ENCODE measurements at regions not wholly inside any gene's neighbourhood (a gene's known extent, or its start where the extent isn't known, plus 50 kb on each side); places are given as distances from the start of the nearest gene placed in this dataset.

DNA sequence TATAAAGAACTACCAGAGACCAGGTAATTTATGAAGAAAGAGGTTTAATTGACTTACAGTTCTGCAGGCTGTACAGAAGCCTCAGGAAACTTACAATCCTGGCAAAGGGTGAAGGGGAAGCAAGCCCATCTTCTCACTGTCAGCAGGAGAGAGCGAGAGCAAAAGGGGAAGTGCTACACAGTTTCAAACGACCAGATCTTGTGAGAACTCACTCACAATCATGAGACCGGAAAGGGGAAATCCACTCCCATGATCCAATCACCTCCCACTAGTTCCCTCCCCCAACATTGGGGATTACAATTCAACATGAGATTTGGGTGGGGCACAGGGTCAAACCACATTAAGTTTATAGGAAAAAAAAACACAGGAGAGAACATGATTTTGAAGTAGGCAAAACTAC lies 222.1 kb upstream of the SHH start:
- DNase-seq (ENCODE audit: low spot score): no peak

DNA sequence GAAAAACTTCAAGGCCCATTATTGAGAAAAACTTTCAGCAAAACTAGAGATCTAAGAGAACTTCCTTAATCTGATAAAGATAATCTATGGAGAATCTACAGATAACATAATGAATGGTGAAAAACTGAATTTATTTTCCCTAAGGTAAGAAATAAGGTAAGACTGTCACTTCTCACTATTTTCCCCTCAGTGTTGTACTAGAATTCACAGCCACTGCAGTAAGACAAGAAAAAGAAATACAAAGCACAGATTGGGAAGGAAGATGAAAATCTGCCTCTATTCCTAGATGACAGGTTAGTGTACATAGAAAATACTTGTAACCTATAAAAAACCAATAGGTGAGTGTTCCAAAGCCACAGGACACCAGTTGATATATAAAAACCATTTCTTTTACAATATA lies 220.7 kb upstream of the SHH start:
- no peak for DNase-seq (ENCODE audit: low spot score)

DNA sequence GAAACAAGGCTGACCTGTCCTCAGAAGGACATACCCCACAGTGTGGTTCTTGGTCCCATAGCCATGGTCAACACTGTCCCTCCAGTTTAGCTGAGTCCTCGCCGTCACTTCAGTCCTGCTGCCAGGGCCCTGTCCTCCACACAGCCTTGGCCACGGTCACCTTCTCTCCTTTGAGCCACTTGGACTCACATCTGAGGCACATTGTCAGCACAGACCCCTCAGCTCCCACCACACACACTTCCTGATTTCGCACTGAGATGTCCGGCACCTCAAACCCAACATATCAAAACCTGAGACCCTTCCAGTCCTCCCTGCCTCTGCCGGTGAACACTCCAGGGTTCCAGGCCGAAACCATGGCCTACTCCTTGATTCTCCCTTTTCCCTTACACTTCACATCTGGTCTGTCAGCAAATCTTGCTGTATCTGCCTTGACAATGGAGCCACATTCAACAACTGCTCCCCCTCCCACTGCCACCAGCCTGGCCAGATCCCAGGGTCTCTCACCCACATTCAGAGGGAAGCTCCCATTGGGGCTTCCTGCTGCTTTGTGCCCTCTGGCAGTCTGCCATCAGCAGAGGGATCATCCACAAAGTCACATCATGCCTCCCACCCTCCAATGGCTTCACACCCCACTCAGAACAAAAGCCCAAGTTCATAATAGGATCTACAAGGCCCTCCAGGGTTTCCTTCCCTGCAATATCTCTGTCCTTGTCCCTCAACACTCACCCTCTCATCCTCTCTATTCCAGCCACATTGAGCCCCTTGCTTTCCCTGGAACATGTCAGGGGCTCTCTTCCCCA lies 219.6 kb upstream of the SHH start:
- no peak for DNase-seq (ENCODE audit: low spot score)

DNA sequence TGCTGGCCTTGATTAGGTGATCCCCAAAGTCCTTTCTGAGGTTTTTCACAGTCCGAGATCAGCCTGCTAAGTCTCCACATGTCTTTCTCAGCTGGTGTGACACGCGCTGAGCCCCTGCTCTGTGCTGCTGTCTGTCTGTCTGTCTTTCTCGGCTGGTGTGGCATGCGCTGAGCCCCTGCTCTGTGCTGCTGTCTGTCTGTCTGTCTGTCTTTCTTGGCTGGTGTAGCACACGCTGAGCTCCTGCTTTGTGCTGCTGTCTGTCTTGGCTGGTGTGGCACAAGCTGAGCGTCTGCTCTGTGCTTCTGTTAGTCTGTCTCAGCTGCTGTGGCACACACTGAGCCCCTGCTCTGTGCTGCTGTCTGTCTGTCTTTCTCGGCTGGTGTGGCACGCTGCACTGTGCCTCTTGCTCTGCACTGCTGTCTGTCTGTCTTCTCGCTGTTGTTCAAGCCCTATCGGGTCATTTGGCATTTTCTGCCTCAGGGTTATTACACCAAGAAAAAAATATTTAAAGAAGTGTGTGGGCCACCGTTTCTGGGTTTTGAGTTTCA lies 217.3 kb upstream of the SHH start:
- DNase-seq (ENCODE audit: low spot score): no peak

DNA sequence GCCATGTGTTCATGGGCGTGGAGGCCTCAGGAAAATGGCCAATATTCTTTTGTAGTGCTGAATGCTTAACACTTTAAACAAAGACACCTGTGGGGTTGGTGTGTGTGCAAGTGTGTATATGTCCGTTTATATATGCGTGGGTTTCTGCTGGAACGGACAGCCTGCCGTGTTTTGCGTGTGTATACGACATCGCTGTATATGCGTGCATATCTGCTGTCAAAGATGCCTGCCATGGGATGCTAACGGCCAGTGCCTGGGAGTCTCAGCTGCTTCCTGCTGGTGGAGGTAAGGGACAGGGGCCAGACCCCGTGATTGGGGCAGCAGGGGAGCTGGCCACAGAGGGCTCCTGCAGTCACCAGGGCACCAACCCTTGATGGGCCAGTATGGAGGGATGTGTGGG lies 216.3 kb upstream of the SHH start:
- no peak for DNase-seq (ENCODE audit: low spot score)

DNA sequence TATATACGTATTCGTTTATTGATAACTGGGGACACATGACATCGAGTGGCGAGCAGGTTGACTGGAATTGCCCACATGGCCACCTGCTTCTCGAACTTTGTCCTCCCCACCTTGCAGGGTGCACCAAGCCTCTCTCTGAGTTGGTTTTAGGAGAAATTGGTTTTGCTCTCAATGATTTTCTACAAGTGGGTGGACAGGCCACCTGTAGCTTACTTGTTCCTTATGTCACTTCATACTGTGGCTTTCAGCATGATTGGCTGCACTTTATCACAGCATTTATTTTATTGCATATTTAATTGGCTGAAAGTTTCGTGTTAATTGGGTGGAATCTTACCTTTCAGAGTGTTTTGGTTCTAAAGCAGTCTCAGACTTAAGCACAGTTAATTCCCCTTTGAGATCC lies 215.6 kb upstream of the SHH start:
- DNase-seq (ENCODE audit: low spot score): no peak

DNA sequence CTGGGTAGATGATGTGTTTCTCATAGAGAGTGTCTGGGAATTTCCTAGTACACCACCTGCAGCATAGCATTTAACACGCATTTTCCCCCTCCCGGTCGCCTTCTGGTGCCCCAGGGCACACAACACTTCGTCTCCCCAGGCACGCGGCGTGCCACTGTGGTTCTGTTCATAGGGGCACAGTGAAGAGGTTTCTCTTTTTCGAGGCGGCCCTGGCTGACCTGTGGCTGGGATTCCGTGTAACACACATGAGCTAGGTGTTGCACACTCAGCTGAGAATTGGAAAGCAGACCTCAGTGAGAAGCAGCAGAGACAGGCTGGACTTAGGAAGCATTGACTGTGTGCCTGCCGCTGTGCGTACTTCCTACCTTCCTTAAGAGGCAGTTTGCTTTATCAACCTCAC lies 214.3 kb upstream of the SHH start:
- DNase-seq (ENCODE audit: low spot score): no peak

DNA sequence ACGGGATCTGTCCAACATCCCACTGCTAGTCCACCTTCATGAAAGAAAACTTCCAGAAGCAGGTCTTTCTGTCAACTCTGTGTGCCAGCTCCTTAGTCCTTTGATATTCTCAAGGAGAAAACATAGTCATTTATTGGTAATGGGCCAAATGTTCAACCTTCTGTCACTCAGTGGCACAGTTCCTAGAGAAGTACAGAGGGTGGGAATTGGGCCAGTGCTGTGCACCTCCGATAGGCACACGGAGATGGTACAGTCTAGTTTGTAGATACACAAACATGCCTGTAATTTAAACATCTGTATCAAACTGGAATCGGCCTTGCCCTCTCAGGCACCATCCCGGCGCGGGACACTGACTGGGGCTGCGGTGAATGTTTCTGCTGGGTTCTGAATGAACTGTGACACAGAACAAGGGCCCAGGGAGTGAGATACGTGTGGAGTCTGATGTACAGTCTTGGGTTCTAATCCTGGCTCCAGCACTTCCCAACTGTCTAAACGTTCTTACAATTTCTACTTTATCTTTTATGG lies 213.9 kb upstream of the SHH start:
- no peak for DNase-seq (ENCODE audit: low spot score)

DNA sequence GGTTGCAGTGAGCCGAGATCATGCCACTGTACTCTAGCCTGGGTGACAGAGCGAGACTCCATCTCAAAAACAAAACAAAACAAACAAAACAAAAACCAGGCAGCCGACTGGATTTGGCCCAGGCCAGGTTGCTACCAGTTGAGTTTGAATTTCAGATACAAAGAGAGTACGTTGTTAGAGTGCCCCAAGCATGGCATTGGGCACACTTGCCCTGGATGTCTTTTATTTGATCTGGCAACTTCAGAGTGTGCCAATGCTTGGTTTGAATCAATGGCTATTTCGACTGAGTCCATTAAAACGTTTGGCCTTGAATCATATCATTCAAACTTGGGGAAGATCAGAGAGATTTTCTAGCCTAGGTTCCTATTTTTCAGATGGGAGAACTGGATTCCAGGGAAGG lies 213.4 kb upstream of the SHH start:
- no peak for DNase-seq (ENCODE audit: low spot score)

DNA sequence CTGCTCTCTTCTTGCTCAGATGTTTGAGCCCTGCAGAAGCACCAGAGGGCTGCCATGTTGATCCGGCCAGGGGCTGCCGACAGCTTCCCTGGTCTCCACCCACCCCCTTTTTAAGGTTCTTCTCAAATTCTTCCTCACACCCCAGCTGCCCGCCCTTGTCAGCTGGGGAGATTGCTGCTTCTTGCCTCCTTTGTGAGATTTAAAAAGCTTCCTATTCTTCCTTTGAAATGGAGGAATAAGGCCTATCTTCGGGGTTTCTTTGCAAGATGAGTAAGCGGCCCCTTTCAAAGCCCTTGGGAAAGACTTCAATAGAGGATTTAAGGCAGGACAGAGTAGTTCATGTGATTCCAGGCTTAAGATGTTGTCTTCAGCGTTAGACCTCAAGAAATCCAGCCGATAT lies 211.9 kb upstream of the SHH start:
- DNase-seq (ENCODE audit: low spot score): no peak

DNA sequence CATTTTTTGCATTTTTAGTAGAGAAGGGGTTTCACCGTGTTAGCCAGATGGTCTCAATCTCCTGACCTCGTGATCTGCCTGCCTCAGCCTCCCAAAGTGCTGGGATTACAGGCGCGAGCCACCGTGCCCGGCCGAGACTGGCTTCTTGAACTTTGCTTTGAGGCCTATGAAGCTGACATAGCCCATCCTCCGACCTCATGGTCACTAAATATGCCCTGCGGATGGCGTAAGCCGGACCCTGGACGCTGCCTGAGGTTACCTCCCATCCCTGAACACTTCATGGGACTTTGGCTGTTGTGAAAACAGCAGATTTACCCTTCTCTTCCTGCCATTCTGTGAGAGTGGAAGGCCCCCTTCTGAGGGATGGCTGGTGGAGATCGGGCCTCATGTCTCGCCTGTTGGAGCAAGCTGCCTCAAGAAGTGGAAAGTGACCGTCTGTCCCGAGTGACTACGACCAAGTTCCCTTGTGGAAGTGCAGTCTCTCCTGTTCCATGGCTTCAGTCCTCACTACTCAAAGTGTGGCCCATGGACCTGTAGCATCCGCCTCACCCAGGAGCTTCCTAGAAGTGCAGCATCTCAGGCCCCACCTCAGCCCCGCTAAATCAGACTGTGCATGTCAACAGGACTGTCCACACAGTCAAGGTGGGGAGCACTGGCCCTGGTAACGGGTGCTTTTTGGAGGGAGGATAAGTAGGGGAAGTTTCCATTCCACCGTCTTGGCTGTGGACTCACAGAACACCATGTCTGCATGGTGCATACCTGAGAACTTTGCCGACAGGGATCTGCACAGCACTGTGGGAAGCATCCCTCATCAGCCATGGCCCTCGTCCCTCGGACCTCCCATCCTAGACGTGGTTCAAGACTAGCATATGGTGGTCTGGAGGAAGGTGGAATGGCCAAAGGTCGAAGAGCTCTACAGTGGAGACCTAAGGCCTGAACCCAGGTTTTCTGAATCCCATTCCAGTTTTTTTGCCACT lies 210.5 kb upstream of the SHH start:
- no peak for DNase-seq (ENCODE audit: low spot score)

DNA sequence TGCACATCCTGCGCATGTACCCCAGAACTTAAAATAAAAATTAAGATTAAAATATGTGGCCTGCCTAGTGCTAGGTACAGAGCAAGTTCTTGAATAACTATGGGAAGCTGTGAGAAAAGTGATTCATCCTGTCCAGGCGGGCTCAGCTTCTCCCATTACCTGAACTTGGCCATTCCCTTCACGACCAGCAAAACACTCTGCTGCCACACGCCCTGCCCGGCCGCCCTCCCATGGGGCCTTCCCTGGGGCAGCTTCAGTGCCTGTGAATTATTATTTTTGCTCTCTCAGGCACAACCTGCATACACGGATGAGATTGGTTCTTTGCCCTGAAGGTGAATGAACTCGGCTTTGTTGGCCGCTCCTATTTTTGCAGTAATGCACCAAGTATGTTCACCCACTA lies 209.2 kb upstream of the SHH start:
- no peak for DNase-seq (ENCODE audit: low spot score)

DNA sequence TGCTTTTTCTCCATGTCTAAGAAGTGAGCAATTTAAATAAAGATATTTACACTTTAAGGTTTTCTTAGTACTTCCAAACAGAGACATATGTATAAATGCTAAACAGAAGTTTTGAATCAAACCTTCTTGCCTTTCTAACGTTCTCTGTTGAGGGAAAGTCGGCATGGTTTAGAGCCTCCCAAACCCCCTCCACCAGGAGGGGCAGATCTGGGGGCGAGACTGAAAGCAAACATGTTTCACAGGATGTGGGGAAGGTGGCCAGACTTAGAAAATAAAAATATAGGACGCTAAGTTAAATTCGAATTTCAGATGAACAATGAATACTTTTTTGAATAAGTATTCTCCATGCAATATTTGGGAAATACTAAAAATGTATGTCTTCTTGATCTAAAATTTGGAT lies 208.3 kb upstream of the SHH start:
- DNase-seq (ENCODE audit: low spot score): no peak

DNA sequence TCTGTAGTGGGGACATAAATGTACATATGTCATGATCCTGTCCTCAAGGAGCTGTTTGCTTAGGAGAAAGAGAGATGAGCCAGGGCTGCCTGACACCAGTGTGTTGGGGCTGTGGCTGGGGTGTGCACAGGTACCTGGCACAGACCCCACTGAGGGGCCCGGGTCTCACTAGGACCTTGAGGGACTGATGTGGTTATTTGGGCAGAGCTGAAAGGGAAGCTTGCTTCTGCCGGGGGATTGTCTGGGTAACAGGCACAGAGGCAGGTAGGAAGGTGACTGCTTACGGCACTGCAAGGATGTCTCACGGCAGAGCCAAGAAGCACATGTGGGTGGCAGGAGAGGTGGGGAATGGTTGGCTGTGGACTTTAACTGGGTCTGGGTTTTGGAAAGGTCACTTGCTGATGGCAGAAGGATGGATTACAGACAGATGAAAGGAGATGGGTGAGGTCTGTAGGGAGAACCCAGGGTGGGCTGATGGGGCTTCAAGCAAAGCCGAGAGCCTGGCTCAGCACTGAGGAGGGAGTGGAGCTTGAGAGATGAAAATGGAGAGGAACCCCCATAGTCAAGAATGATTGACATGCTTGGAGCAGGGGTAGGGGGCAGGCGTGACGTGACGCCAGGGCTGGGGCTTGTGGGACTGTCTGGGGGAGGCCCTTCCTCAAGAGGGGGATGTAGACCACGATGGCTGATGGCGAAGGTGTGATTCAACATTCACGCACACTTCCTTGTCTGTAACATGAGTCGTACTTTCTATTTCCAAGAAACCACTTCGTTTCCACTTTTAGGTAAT lies 207.7 kb upstream of the SHH start:
- no peak for DNase-seq (ENCODE audit: low spot score)

DNA sequence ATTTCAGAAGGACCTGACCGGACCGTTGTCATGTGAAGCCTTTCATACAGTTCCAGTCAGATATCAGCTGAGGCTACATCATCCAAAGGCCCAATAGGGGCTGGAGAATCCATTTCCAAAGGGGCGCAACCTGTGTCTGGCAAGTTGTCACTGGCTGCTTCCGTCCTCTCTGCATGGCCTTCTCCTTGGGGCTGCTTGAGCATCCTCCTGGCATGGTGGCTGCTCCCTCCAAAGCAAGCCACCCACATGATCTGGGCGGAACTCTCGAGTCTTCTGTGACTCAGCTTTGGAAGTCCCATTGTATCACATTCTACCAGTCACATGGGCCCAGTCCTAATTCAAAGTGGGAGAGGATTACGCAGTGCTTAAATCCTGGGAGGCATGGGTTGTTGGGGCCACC lies 207.0 kb upstream of the SHH start:
- DNase-seq (ENCODE audit: low spot score): no peak

DNA sequence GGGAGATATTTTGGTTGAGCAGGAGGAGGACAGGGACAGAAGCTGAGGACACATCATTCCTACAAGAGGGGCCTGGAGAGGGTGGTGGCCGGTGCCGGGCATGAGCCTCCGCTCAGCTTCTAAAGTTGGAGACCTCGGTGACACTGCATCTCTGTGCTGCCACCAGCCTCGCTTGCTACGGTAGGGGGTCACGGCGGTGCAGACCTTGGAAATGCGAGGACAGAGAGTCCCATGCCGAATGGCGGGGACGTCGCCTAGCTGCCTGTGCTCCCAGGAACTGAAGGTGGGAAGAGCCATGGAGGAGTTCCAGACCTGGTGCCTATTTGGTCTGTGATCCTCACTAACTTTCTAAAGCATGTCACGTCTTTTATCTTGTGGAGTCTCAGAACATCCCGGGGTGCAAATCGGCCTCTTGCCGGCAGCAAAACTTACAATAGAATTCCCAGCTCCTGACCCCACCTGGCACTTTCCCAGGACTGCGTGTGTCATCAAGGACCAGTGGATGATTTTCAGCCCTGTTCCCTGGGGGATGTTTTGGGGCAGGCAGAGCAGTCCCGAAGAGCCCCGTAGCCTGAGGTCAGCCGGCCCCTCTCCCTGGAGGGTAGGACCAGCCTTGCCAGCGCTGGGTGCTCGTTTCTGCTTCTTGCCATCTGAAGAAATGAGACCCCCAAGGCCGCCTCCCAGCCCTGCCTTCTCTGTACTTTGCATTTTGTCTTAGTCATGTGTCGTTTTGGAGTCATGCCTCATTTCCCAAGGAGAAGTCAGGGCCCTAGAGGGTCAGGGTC lies 205.8 kb upstream of the SHH start:
- no peak for DNase-seq (ENCODE audit: low spot score)

DNA sequence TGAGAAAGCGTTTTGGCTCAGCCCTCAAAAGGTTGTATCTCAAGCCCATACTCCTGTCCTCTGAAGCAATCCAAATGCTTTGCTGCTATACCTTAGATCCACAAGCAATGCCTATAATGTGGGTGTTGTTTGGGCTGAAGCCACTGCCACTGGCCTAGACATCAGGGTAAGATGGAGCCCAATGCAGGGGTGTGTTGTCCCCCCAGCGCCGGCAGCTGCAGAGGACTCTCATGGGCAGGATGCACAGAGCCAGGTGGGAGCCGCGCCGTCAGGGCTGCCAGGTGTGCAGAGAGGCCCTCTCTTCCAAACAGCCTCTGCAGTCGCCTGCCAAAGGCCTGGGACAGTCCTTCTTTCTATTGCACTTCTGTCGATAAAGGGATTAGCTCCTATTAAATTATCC lies 205.2 kb upstream of the SHH start:
- no peak for DNase-seq (ENCODE audit: low spot score)

DNA sequence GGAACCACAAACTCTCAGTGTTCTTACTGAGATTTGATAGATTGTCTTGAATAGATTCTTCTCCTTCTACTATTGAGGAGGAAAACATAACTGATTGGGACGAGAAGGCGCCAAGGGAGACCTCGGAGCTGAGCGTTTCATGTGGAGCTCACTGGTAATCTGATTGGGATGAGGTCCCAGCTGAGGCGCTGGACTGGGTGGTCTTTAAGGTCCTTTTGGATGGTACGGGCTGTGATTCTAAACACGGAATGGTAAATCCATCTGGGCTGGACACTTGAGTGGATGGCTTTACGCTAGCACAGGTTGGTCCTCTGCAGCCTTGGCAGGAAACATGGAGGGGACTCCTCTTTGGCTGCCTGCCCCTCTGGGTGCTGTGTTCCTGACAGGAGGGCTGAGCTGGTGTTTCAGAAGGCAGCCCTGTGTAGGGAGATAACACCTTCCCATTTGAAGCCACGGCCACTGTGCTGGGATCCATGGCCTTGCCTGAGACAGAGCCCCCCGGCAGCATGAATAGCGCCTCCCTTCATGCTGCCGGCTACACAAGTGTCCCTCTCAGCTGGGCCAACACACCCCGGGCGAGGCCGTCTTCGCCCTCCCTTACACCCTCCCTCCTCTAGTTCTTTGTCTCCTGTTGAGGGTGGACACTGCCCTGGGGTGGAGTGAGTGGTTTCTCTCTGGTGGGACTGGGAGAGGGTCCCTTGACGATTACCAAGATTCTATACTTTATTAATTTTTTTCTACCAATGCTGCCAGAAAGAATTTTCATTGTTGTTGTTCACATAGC lies 203.2 kb upstream of the SHH start:
- DNase-seq (ENCODE audit: low spot score): no peak

DNA sequence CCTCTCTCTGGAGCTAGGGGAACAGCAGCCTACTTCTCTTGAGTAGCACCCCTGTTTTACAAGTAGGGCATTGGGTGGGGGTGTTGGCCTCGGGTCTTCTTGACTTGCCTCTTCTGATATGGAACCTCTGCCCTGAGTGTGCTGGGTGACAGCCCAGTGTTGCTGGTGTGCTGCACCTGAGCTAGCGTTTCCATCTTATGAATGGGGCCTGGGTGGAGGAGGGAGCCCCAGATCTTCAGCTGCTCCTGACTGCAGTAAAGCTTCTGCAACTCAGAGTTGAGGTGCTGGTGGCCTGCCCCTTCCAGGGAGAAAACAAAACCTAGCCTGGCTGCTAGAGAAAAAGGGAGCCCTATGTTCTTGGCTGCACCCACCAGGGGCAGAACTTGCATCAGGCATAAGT lies 202.5 kb upstream of the SHH start:
- DNase-seq (ENCODE audit: low spot score): no peak

DNA sequence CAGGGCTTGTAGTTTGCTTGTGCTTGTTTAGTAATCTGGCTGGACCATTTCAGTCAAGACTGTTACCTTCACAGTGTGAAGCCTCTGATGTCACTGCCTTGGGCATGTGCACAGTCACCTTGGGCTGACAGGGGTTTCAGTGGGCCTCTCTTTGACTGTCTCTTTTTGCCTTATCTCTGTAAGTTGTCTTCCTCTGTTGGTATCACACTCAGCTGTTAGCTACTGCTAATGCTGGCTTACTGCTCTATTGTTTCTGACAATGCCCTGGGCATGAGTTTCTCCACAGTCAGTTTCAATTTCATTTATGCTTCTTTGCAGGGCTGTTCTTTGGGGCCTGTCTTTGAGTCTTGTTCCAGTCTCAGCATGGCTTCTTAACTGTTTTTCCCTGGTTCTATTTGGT lies 201.9 kb upstream of the SHH start:
- DNase-seq (ENCODE audit: low spot score): no peak
